H4 (cell line): ENCODE measurements at regions not wholly inside any gene's neighbourhood (a gene's known extent, or its start where the extent isn't known, plus 50 kb on each side); places are given as distances from the start of the nearest gene placed in this dataset.
A peak's percentile ranks its signal among the peaks of the same experiment; 100 is the strongest.
"Not testable (repeated sequence)": the region's sequence is repeated elsewhere in the genome, so short reads cannot be mapped to it uniquely, and the experiment has no call there.

Experiments
- DNase-seq: peaks from one replicate; pipeline ENCODE4 v3.0.0-alpha.2; 2015; ENCODE audit warnings: low spot score

GRCh38 chr5:32534041-32534440, 51.3 kb upstream of the SUB1 start:
- DNase-seq = no peak

GRCh38 chr5:32531885-32532520, 53.4 kb upstream of the SUB1 start:
- DNase-seq = no peak

- DNase-seq = not testable (repeated sequence)
Observed at GRCh38 chr5:32527321-32527720, 58.0 kb upstream of the SUB1 start.

- no peak for DNase-seq
Observed at GRCh38 chr5:32526810-32527209, 58.5 kb upstream of the SUB1 start.

GRCh38 chr5:32523625-32524024, 61.7 kb upstream of the SUB1 start:
- no peak for DNase-seq

GRCh38 chr5:32522429-32523143, 62.8 kb upstream of the SUB1 start:
- peak; percentile 94 for DNase-seq

- DNase-seq = no peak
Observed at GRCh38 chr5:32521481-32521880, 63.9 kb upstream of the SUB1 start.

- no peak for DNase-seq
Observed at GRCh38 chr5:32520972-32521371, 64.4 kb upstream of the SUB1 start.

GRCh38 chr5:32520356-32520755, 65.0 kb upstream of the SUB1 start:
- DNase-seq = no peak

GRCh38 chr5:32519508-32519907, 65.8 kb upstream of the SUB1 start:
- no peak for DNase-seq

GRCh38 chr5:32514806-32515205, 70.3 kb upstream of the ZFR start:
- DNase-seq = no peak

- DNase-seq = no peak
Observed at GRCh38 chr5:32512926-32513325, 68.4 kb upstream of the ZFR start.

GRCh38 chr5:32511776-32512374, 67.3 kb upstream of the ZFR start:
- DNase-seq = no peak

GRCh38 chr5:32510860-32511259, 66.3 kb upstream of the ZFR start:
- no peak for DNase-seq

GRCh38 chr5:32508806-32509805, 64.6 kb upstream of the ZFR start:
- DNase-seq = no peak

GRCh38 chr5:32507738-32508434, 63.3 kb upstream of the ZFR start:
- no peak for DNase-seq

GRCh38 chr5:32506799-32507198, 62.3 kb upstream of the ZFR start:
- DNase-seq = no peak

GRCh38 chr5:32506201-32506661, 61.7 kb upstream of the ZFR start:
- DNase-seq = no peak

GRCh38 chr5:32505756-32506155, 61.2 kb upstream of the ZFR start:
- no peak for DNase-seq

- DNase-seq = peak; percentile 57
Observed at GRCh38 chr5:32504989-32505596, 60.6 kb upstream of the ZFR start.
